ENCODE measurements at regions not wholly inside any gene's neighbourhood (a gene's known extent, or its start where the extent isn't known, plus 50 kb on each side); places are given as distances from the start of the nearest gene placed in this dataset.

DNA sequence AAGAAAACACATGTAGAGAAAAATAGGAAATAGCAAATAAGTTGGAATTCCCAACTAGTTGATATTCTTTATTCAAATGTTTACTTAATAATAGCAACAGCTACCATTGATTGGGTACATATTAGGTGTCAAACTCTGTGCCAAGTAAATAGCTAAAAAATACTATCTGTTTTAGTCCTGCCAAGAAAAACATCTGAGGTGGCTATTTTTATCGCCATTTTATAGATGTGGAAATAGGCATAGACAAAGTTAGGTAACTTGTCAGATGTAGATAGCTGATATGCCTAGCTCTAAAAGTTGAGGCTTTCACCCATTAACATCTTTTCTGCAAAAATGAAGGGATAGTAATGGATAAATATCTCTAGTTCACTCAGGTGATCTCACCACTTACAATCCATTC, 549.2 kb upstream of the ID4 start:
- H4K20me1 ChIP-seq (ENCODE audit: insufficient read depth) = no peaks in the 10 kb centered on the region
- no peak overlapping the region for H2AFZ ChIP-seq
- no peaks in the 10 kb centered on the region for H3K9me2 ChIP-seq (ENCODE audit: insufficient read depth)
- H3K79me2 ChIP-seq (ENCODE audit: low read depth) = no peaks in the 10 kb centered on the region
- no peak overlapping the region for H3K27ac ChIP-seq
- peaks cover 20% of the 10 kb centered on the region for H3K4me1 ChIP-seq (replicated peaks; ENCODE audit: insufficient read depth)
- H3K4me2 ChIP-seq = no peak overlapping the region
- peaks cover 15% of the 10 kb centered on the region for H3F3A ChIP-seq (ENCODE audit: insufficient read depth, low read depth)
- no peak for TF ChIP-seq EZH2 (IDR thresholded peaks at IDR 0.05; ENCODE audit: low read depth)
- TF ChIP-seq, protein P1, sequence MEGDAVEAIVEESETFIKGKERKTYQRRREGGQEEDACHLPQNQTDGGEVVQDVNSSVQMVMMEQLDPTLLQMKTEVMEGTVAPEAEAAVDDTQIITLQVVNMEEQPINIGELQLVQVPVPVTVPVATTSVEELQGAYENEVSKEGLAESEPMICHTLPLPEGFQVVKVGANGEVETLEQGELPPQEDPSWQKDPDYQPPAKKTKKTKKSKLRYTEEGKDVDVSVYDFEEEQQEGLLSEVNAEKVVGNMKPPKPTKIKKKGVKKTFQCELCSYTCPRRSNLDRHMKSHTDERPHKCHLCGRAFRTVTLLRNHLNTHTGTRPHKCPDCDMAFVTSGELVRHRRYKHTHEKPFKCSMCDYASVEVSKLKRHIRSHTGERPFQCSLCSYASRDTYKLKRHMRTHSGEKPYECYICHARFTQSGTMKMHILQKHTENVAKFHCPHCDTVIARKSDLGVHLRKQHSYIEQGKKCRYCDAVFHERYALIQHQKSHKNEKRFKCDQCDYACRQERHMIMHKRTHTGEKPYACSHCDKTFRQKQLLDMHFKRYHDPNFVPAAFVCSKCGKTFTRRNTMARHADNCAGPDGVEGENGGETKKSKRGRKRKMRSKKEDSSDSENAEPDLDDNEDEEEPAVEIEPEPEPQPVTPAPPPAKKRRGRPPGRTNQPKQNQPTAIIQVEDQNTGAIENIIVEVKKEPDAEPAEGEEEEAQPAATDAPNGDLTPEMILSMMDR (conservative IDR thresholded peaks at IDR 0.05) = no peak
- ChIA-PET POLR2A (ENCODE audit: unreplicated experiment) (interaction anchor here (0.7 kb wide), 1 partner anchor 18 kb away, joined by 16 read pairs; no protein-coding TSS in a partner anchor), CTCF (no interaction called here)
- H3K36me3 ChIP-seq (ENCODE audit: low read depth) = no peaks in the 10 kb centered on the region
- no peak overlapping the region for H3K4me3 ChIP-seq
- H3K27me3 ChIP-seq (ENCODE audit: insufficient read depth, low read depth) = no peaks in the 10 kb centered on the region
- no TSS peak for BruUV-seq (replicated peaks)
- no peaks in the 10 kb centered on the region for H3K9me3 ChIP-seq (ENCODE audit: insufficient read depth, low read depth)
- no peak for DNase-seq
- intact Hi-C loops (cut with micrococcal nuclease; ENCODE audit: unreplicated experiment) = no loop called here

DNA sequence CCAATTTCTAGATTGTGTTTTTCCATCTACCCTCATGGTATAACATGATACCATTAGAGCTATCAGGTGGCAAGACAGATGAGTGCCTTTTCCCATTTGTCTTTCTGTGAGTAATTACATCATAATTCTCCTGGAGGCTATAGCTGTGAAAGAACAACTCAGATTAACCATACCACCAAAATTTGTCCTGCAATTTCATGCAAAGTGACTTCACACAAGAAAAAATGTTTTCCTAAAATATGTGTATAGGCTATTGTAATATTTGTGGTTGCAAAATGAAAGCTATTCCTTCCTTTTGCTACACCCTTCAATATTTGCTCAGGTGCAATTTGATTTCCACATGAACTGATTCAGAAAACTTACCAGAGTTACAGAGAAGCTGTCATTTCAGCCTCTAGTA, 547.7 kb upstream of the ID4 start:
- Histone ChIP-seq H3K9me2 (ENCODE audit: insufficient read depth) (no peaks in the 10 kb centered on the region), H3K27ac (peak overlapping the region; percentile 68), H3F3A (ENCODE audit: insufficient read depth, low read depth) (peaks cover 15% of the 10 kb centered on the region), H3K4me1 (replicated peaks; ENCODE audit: insufficient read depth) (peaks cover 20% of the 10 kb centered on the region), H3K79me2 (ENCODE audit: low read depth) (no peaks in the 10 kb centered on the region), H3K4me2 (peak overlapping the region; percentile 56), H2AFZ (peak overlapping the region; percentile 5; the same call in 1 of the 2 replicates), H3K9me3 (ENCODE audit: insufficient read depth, low read depth) (no peaks in the 10 kb centered on the region), H3K36me3 (ENCODE audit: low read depth) (no peaks in the 10 kb centered on the region), H3K4me3 (no peak overlapping the region), H4K20me1 (ENCODE audit: insufficient read depth) (no peaks in the 10 kb centered on the region), H3K27me3 (ENCODE audit: insufficient read depth, low read depth) (no peaks in the 10 kb centered on the region)
- POLR2A ChIA-PET (ENCODE audit: unreplicated experiment) = interaction anchor here (0.6 to 0.7 kb wide), 2 partner anchors 62 to 246 kb away, joined by 4 to 6 read pairs; no protein-coding TSS in a partner anchor
- TF ChIP-seq, protein P1 (conservative IDR thresholded peaks at IDR 0.05) = no peak
- TF ChIP-seq EZH2 (IDR thresholded peaks at IDR 0.05; ENCODE audit: low read depth) = no peak
- CTCF ChIA-PET = no interaction called here
- intact Hi-C loops (cut with micrococcal nuclease; ENCODE audit: unreplicated experiment) = no loop called here
- no TSS peak for BruUV-seq (replicated peaks)
- peak in 1 of 2 experiments; percentile 95 for DNase-seq

DNA sequence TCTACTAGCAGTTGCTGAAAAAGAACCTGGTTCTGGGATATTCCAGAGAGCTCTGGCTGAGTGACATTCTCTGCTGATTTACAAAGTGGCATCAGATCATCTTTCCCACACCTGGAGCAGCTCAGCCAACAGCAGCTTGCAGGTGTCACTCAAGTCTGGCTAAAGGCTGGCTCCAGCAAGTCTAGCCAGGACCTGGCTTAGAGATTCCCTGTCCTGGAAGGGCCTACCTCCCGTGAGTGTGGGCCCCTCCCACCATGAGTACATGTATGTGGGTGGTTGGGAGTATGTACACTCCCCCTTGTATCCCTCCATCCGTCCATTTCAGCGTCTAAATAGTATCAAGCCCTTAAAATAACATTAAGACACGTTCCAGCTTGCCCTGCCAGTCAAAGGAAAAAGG, 539.3 kb upstream of the ID4 start:
- Histone ChIP-seq H3K36me3 (ENCODE audit: low read depth) (no peaks in the 10 kb centered on the region), H3K79me2 (ENCODE audit: low read depth) (no peaks in the 10 kb centered on the region), H3K27ac (no peak overlapping the region), H3K4me2 (no peak overlapping the region), H3K9me3 (ENCODE audit: insufficient read depth, low read depth) (no peaks in the 10 kb centered on the region), H3F3A (ENCODE audit: insufficient read depth, low read depth) (peaks cover 12% of the 10 kb centered on the region), H3K4me1 (replicated peaks; ENCODE audit: insufficient read depth) (peaks cover 22% of the 10 kb centered on the region), H2AFZ (no peak overlapping the region), H4K20me1 (ENCODE audit: insufficient read depth) (no peaks in the 10 kb centered on the region), H3K9me2 (ENCODE audit: insufficient read depth) (no peaks in the 10 kb centered on the region), H3K4me3 (no peak overlapping the region), H3K27me3 (ENCODE audit: insufficient read depth, low read depth) (no peaks in the 10 kb centered on the region)
- BruUV-seq (replicated peaks) = no TSS peak
- DNase-seq = no peak
- ChIA-PET POLR2A (ENCODE audit: unreplicated experiment) (no interaction called here), CTCF (no interaction called here)
- no peak for TF ChIP-seq EZH2 (IDR thresholded peaks at IDR 0.05; ENCODE audit: low read depth)
- TF ChIP-seq, protein P1 (conservative IDR thresholded peaks at IDR 0.05) = no peak
- intact Hi-C loops (cut with micrococcal nuclease; ENCODE audit: unreplicated experiment) = no loop called here

Measured in PC-9 (cell line).